HS-27A (cell line): ENCODE measurements at regions not wholly inside any gene's neighbourhood (a gene's known extent, or its start where the extent isn't known, plus 50 kb on each side); places are given as distances from the start of the nearest gene placed in this dataset.

Experiments used
- DNase-seq: peaks from one replicate; pipeline ENCODE4 v3.0.0-alpha.2; 2012; ENCODE audit warnings: low read depth, missing footprints

DNA sequence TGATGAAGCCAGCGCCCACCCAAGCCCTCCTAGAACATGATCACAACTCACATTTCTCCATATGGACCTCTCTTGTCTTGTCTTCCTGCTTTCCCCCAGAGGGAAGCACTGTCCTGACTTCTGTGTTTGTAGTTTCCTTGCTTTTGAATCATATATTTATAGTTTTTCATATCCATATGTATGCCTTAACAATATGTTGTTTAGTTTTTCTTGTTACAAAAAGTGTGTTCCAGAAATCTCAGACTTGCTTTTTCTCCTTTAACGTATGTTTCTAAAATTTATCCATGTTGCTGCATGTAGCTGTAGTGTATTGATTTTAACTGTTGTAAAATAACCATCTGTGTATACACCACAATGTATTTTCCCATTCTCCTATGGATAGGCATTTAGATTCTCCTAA, 182.0 kb upstream of the SMIM23 start:
- DNase-seq, result no peak

DNA sequence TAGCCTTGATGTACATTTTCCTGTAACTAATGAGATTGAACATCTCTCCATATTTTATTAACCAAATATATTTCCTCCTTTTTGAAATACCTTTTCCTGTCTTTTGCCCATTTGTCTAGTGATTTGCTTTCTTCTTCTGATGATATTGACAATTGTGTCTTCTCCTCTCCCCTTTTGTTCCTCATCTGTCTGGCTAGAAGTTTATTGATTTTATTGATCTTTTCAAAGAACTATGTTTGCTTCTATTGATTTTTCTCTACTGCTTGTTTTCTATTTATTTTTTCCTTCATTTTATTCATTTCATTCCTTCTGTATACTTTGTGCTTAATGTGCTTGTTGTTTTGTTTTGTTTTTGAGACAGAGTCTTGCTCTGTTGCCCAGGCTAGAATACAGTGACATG, 181.4 kb upstream of the SMIM23 start:
- DNase-seq, result no peak

DNA sequence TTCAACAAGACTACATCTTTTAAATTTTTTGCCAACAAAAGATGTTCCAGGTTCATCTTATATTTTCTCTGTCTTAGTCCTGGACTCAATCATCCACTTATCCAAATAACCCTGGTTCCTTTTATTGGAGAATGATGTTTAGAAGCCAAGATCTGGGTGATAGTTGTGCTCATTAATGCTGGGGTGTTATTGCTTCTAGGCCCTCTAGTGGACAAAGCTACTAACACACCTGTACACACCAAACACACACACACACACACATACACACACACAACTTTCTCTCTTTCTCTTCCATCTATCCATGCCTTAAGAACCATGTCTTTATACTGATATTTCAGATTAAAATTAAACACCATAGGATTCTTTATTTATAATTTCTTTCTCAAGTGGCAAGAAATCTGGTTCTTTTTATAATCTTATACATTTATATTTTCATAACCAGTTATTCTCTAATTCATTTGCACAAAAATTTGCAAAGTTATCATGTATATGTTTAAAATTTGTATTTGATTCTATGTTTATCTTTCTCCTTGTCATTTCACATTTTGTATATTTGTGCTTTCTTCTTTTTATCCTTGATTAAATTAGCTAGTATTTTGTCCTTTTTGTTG, 179.1 kb upstream of the SMIM23 start:
- no peak for DNase-seq

DNA sequence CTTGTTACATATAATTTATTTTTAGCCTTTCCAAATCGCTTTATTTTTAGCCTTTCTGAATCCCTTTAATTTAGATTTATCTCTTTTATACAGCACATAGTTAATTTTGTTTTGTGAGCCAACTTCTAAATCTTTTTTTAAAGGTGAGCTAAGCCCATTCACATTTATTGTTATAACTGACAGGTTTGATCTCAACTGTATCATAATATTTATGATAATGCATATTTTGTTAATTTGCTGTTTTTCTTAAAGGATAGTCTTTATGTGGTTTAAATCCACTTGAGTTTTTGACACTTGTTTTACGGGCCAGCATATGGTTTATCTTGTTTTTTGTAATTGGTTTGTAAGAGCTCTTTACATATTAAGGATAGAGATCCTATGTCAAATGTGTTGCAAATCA, 177.8 kb upstream of the SMIM23 start:
- no peak for DNase-seq

DNA sequence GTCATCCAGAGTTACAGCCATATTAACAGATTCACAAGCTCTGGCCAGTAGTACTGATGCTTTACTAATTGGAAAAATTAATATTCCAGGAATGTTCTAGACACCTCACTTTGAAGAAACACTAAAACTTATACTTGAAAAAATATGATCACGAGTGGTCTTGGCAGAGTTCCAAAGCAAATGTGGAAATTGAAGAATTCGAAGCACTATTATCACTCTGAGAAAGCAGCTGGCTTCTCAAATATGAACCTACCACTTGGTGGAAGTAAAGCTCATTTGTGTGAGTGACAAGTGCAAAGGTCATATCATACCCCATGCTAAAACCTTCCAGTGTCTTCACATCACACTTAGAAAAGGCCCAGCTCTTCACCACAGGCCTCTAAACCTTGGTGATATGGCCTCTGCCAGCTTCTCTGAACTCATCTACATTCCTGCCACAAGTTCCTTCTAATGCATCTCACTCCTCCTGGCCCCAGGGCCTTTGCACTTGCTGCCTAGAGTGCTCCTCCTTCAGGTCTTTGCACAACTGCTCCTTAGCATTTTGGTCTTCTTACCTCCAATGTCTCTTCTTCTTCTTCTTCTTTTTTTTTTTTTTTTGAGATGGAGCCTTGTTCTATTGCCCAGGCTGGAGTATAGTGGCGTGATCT, 175.7 kb upstream of the SMIM23 start:
- DNase-seq, result no peak

DNA sequence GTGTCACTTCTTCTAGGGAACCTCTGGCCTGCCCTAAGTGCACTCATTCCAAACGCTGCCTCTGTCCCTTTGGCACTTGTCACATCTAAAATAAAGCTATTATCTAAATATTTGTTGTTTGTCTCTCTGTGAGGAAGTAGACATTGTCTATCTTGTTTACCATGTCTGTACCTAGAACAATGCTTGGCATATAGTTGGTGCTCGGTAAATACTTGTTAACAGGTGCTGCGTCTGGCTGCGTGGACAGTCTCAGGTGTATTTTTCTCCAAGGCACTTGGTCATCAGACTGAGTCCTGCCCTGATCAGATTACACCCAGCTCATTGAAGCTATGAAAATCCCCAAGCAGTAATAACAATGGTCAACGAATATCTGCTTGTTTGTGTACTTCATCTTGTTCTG, 174.9 kb upstream of the SMIM23 start:
- no peak for DNase-seq

DNA sequence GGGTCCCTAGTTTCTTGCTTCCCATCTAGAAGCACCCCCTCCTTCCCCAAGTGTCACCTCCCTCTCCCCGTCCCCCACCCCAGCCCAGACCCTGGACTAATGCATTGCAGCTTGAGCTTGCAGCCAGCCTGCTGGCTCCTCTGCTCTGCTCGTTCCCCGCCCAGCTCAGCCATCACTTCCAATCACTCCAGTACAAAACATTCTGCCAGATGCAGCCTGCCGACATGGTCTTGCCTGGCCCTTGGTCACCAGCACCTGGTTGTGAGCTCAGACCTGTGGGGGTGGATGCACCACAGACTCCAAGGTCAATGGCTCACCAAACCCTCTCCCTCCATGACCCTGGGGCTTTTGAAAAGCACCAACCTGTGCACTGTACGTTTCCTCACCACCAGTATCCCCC, 172.9 kb upstream of the SMIM23 start:
- DNase-seq, result no peak

DNA sequence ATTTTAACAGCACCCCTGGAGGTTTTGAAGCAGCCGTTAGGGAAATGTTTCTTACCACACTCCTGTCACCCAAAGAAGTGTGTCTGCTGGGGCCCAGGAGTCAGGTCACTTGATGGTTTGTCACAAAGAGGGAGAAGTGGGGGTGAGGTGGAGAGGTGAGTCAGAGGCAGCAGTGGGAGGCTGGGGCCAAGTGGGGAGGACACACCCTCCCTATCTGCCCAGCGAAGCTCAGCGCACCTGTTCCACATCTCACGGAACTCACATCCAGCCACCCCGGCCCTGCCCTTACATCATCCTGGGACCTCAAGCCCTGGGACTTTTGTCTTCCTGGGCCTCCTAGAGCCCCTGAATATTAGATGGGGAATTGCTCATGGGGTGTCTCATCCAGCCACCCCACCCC, 171.1 kb upstream of the SMIM23 start:
- no peak for DNase-seq

DNA sequence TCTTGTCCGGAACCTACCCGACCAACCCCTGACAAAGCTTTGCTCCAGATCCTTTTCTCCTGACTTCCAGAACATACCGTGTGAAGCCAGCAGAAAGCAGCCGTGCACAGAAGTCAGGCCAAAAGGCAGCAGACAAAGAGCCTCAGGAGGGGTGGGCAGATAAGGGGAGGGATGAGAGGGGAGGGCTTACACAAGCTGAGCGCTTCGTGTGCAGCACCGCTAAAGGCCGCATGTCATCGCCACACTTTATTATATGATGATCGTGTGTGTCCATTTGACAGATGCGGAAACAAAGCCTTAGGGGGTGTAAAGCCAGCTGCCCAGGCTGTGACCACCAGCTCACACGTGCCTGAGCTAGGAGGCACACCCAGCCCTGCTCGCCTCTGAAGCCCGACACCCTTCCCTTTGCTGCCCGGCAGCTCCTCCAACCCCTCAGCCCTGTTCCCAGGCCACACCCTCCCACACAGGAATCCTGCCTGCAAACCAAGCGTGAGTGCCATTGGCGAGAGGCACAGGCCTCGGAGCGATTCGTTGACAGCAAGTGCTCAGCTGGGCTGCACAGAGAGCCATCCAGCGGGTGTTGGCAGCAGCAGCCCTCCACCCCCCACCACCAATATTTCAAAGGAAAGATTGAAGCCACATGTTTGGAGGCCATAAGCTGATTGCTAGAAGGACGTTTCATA, 170.5 kb upstream of the SMIM23 start:
- no peak for DNase-seq

DNA sequence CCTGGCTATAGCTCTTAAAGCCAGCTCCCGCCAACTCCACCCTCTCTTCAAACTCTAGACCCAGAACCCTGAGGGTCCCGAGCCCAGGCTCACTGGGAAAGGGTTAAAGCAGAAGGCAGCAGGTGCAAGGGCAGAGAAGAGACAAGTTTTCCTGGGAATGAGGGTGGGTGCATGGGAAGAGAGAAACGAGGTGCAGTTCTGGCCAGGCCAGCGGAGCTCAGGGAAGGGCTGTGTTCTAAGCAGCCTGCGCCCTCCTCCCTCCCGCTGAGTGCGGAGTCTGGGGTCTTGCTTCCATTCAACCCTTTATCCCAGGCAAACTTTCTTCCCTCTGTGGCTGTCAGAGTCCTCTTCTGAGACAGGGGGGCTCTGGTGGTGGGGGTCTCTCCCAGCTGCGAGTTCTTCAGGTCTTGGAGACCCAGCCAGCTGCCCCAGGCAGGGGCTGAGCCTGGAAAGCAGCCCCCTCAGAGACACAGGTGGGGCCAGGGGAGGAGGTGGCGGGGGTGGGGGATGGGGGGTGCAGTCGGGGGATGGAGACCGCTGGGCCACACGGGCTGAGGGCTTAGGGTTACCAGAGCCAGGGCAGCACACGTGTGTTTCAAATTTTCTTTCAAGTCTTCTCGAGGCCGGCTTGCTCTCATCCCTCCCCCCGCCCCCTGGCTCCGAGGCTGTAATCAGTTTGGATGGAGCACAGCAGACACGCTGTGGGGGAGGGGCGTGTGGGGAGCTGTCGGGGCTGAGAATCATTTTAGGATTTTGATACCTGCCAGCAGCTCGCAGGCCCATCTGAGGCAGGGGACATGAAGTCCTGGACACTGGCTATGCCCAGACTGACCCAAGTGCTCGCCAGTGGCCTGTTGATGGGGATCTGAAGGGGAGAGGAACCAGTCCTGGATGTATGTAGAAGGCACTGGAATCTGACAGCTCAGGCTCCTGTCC, 169.6 kb upstream of the SMIM23 start:
- no peak for DNase-seq

DNA sequence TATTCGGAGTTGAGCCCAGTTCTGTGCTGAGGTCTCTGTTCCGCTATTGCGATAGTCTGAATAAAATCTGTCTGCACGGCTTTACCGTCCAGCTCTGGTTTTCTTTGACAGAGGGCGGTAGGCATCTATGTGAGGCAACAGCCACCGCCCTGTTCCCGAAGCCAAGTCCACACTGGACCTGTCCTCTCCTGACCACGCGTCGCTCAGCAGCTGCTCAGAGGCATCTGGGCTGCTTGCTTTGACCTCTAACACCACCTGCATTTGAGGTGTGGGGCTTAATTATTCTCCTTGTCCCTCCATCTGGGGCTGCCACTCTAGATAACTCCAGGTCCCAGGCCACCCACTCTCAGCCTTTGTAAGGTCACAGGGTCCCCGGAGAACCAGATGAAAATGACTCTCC, 168.4 kb upstream of the SMIM23 start:
- no peak for DNase-seq

DNA sequence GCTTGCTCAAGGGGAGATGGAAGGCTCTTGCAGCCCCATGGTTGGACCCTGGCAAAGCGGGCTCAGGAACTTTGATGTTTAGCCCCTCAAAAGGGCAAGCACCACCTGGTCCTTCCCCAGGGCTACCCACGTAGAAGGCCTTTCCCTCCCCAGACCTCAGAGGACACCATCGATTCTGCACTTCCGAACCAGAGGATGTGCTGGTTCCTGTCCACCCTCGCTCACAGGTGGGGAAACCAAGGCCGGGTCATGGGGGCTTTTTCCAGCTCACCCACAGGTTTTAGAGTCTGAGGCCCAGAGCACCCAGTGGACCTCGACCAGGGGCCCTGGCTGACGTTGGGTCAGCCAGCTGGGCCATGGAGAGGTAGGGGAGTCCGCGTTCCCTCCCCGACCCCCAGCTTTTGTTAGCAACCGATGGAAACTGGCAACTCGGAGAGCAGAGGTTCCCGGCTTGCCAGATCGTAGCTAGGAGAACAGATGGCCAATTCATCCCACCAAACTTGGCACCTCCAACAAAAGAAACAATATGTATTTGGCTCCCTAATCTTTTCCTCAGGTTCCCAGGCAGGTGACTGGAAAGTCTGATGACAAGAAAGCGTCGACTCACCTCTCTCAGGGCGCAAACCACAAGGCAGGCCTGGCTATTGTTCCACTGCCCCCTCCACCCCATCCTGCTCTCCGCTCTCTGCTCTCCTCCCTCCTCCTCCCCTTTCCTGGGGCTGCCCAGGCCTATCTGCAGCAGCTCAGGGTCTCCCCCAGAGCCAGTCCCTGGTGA, 167.6 kb upstream of the SMIM23 start:
- no peak for DNase-seq

DNA sequence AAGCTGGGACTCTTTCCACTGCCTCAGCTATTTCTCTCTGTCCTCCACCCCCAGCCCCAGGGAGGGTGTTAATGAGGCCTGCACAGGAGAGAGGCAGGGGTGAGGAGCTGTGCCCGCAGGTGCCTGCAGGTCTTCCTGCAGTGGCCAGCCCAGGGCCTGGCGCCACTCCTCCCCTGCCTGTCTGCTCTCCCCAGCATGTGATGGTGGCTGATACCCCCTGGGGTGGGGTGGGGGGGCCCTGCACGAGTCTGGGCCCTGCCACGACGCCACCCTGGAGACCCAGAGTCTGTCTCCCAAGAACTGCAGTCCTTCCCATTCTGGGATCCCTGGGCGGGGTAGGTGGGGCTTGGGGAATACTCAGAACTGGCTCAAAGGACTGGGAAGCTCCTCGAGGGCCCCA, 166.4 kb upstream of the SMIM23 start:
- DNase-seq, result no peak

DNA sequence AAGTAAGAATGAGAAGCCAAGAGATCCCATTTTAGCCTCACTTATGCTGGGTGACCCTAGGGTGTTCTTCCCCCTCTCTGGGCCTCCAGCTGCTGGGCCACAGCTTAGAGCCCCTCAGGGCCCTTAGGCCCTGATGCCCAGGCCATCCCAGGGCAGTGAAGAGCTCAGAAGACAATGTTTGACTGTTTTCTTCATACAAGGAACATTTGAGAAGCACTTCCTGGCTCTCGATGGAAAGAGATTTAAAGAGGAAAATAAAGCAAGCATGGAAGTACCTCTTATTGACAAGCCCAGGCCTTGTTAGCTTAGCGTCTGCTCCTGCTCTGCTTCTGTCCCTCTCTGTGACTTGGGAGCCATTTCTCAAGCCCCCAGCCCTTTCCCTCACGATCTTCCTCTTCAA, 165.9 kb upstream of the SMIM23 start:
- DNase-seq, result no peak

DNA sequence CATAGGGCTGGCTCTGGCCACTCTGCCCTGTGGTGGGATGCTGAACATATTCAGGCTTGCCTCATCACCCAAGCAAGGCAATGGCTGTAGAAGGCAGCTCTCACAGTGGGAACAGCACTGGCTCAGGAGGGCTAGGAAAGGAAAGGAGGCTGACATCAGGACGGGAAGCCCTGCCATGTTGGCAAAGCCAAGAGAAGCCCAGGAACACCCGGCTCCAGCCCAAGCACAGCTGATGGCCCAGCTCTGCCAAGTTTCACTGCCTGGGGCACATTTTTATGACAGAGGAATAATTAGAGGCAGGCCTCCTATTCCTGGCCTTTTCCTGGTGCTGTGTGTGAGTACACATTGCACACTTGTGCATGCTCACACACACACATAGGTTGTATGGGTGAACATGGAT, 163.6 kb upstream of the SMIM23 start:
- DNase-seq, result no peak

DNA sequence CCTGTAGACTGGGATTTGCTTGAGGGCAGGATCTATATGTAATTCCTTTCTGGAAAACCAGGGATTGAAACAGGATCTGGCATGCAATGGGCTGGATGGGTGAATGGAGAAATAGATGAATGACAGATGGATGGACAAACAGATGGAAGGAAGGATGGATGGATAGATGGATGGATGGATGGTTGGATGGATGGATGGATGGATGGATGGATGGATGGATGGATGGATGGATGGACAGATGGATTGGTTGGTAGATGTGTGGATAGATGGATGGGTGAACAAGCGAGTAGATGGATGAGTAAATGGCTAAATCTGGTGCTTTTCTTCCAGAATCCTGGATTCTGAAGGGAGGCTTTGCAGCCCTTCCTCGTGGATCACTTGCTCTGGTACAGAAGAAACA, 162.5 kb upstream of the SMIM23 start:
- DNase-seq, result no peak

DNA sequence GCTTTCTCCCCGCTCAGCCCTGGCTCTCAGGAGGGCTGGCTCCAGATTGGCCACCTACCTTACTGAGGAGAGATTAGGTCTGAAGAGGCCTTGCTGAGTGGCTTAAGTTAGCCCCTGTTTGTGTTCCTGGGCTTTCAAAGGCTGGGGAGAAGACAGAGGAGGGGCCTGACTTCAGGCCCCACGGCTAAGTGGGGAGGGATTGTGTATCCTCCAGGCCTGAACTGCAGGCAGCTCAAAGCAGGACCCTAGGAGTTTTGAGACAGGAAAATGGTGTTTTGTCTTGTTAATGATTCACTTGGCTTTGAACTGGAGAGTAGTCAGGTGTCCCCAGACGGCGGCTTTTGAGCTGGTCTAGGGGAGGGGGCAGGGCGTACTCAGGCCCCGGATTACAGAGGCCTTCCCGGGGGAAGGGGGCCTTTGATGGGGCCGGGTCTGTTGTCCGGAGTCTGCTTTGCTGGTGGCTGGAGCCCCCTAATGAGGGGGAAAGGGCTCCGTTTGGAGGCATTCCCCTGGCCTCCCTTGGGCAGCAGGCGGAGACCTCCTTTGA, 162.0 kb upstream of the SMIM23 start:
- no peak for DNase-seq

DNA sequence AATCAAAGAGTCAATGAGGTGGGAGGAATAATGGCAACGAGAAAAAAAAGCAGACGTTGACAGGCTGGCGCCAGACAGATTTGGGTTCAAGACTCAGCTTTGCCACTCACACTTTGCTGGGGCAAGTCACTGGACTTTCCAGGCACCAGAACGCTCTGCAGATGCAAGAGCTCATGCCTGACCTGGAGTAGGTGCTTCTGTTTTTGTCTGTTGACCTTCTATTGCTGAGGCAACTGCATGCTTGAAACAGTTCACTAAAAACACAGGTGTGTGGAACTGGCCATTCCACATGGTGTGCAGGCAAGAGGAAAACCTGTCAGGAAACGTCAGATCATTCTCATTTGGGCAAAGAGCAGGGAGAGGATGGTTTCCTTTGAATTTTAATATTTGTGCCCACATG, 161.2 kb upstream of the SMIM23 start:
- no peak for DNase-seq

DNA sequence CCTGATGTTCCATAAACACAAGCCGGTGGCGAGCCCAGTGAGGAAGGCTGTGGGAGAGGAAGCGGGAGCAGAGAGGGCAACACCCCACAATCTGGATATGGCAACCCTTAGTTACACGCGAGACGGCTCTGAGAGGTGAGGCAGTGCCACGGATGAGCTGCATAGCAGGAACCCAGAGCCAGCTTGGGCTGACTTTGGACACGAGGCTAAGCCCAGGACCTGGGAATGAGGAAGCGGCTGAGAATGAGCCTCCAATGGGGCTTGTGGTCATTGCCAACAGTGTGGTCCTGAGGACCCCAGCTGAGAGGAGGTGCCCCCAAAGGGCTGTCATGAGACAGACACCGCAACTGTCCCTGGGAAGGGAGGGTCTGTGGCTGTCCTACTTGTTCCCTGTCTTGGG, 160.0 kb upstream of the SMIM23 start:
- no peak for DNase-seq

DNA sequence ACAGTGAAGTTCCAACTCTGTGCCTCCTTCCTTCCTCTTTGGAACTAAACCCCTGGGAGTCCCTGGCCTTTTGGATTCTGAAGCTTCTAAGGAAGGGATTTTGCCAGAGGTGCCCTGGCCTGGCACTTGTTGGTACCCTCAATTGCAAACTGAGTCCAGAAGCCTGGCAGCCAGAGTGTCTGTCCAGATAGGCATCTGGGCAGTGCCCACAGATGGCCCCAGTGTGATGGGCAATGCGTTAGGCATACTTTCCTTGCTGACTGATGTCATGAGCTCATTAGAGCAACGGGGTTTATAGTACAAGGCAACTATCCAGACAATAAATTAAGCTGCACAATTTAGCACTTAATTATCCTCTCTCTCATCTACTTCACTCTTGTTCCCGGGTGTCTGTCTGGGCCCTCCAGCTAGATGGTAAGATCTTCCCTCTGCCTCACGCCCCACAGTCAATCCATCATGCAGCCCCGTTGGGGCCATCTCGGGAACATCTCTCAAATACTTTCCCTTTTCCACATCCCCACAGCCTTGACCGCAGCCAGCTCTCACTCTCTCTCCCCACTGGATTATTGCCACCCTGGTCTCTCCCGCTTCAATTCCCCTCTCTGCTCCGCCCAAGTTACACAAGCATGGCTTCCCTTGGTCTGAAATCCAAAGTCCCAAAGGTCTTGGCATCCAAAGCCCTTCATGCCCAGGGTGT, 157.5 kb upstream of the SMIM23 start:
- no peak for DNase-seq

DNA sequence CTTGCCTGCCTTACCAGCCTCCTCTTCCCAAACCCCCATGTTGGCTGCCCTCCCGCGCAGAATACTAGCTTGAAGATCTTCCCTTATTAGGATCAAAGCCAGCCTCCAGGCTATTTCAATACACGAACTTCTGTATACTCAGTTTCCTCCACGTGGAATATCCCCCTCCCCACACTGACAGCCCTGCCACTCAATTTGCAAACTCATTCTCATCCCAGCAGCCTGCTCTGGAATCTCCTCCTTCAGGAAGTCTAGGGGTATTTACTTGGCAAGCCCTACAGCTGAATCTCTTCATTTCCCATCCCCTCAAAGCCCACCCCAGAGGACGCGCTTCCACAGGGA, 157.0 kb upstream of the SMIM23 start:
- DNase-seq, result no peak
